IPS DF 4.7 (cell line): ENCODE measurements at regions not wholly inside any gene's neighbourhood (a gene's known extent, or its start where the extent isn't known, plus 50 kb on each side); places are given as distances from the start of the nearest gene placed in this dataset.
A peak's percentile ranks its signal among the peaks of the same experiment; 100 is the strongest.

ENCODE experiments used
- DNase-seq: peaks from one replicate; pipeline ENCODE4 v3.0.0-alpha.2; 2013; ENCODE audit warnings: low spot score; ENCODE audit errors: extremely low read depth

- no peak for DNase-seq
Measured at GRCh38 chr1:90650401-90650800, 66.7 kb downstream of the BARHL2 start.

- no peak for DNase-seq
Measured at GRCh38 chr1:90640325-90640724, 76.8 kb downstream of the BARHL2 start.

GRCh38 chr1:90622666-90623065, 94.4 kb downstream of the BARHL2 start:
- DNase-seq = no peak

- DNase-seq = no peak
Measured at GRCh38 chr1:90621986-90622385, 95.1 kb downstream of the BARHL2 start.

- peak; percentile 38 for DNase-seq
Measured at GRCh38 chr1:90616395-90616794, 100.7 kb downstream of the BARHL2 start.

- no peak for DNase-seq
Measured at GRCh38 chr1:90614872-90615271, 102.2 kb downstream of the BARHL2 start.

- no peak for DNase-seq
Measured at GRCh38 chr1:90613371-90613770, 103.7 kb downstream of the BARHL2 start.

GRCh38 chr1:90612033-90612432, 105.1 kb downstream of the BARHL2 start:
- no peak for DNase-seq

GRCh38 chr1:90607736-90608135, 109.4 kb downstream of the BARHL2 start:
- DNase-seq = no peak

- no peak for DNase-seq
Measured at GRCh38 chr1:90605070-90605469, 112.0 kb downstream of the BARHL2 start.

GRCh38 chr1:90593312-90593711, 123.8 kb downstream of the BARHL2 start:
- no peak for DNase-seq

- peak; percentile 33 for DNase-seq
Measured at GRCh38 chr1:90591970-90592356, 125.1 kb downstream of the BARHL2 start.

GRCh38 chr1:90591355-90591969, 125.6 kb downstream of the BARHL2 start:
- no peak for DNase-seq

GRCh38 chr1:90580176-90580575, 136.9 kb downstream of the BARHL2 start:
- no peak for DNase-seq

- DNase-seq = no peak
Measured at GRCh38 chr1:90579212-90579802, 137.8 kb downstream of the BARHL2 start.

- no peak for DNase-seq
Measured at GRCh38 chr1:90574692-90575370, 142.3 kb downstream of the BARHL2 start.

GRCh38 chr1:90573736-90574135, 143.4 kb downstream of the BARHL2 start:
- no peak for DNase-seq

- no peak for DNase-seq
Measured at GRCh38 chr1:90572446-90572845, 144.7 kb downstream of the BARHL2 start.

GRCh38 chr1:90568436-90568835, 148.7 kb downstream of the BARHL2 start:
- DNase-seq = no peak

GRCh38 chr1:90564164-90564563, 152.9 kb downstream of the BARHL2 start:
- DNase-seq = no peak

GRCh38 chr1:90562892-90563291, 154.2 kb downstream of the BARHL2 start:
- DNase-seq = no peak

GRCh38 chr1:90561911-90562310, 155.2 kb downstream of the BARHL2 start:
- peak; percentile 56 for DNase-seq
